KOPT-K1 (cell line): ENCODE measurements at regions not wholly inside any gene's neighbourhood (a gene's known extent, or its start where the extent isn't known, plus 50 kb on each side); places are given as distances from the start of the nearest gene placed in this dataset.

ENCODE experiments used
- H3K27ac ChIP-seq: fragments of 200-600 bp; sonication (generic); 2 replicates; pipeline ENCODE4 v1.5.1; 2016; ENCODE audit warnings: antibody characterized with exemption, mild to moderate bottlenecking, low read depth, low read length; ENCODE audit not compliant: poor library complexity, severe bottlenecking
- H3K36me3 ChIP-seq: fragments of 200-600 bp; sonication (generic); 2 replicates; pipeline ENCODE4 v1.5.1; 2017; ENCODE audit warnings: antibody characterized with exemption, mild to moderate bottlenecking, low read length, moderate library complexity; ENCODE audit not compliant: insufficient read depth
- H3K9me3 ChIP-seq: fragments of 200-600 bp; sonication (generic); 2 replicates; pipeline ENCODE4 v1.5.1; 2017; ENCODE audit warnings: antibody characterized with exemption, low read length, mild to moderate bottlenecking; ENCODE audit not compliant: insufficient read depth, poor library complexity, severe bottlenecking

DNA sequence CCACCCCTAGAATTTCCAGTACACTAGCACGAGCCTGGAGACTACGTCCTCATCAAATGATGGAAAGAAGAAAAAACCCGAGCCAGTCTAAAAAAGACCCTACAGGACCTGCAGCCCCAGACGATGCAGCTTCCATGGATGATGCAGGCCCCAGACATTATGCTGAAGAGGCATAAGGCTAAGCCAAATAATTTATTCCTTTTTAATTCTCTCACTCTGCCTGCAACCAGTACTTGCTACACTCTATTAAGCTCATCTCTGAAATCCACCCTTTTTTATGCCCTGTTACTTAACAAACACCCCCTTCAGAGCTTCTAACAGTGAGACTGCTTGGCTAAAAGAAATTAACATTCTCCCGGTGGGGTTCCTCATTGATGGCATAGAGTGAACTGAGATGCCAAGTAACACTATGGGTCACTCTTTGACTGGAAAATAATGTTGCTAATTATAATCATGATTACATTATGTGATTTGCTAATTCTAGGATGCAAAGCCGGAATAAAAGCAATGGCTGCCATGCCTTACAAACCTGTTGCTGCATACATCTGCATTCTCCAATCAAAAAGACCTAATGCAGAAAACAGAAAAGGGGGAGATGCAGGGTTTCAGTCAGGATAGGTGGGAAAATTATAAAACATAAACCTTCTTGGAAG lies 1462.4 kb downstream of the UQCRFS1 start:
- Histone ChIP-seq H3K27ac (no peak overlapping the region), H3K9me3 (no peaks in the 10 kb centered on the region), H3K36me3 (no peaks in the 10 kb centered on the region)

- Histone ChIP-seq H3K9me3 (no peaks in the 10 kb centered on the region), H3K27ac (no peak overlapping the region), H3K36me3 (no peaks in the 10 kb centered on the region)
These were observed 1464.3 kb downstream of the UQCRFS1 start for GRCh38 chr19:27748551-27749152.

DNA sequence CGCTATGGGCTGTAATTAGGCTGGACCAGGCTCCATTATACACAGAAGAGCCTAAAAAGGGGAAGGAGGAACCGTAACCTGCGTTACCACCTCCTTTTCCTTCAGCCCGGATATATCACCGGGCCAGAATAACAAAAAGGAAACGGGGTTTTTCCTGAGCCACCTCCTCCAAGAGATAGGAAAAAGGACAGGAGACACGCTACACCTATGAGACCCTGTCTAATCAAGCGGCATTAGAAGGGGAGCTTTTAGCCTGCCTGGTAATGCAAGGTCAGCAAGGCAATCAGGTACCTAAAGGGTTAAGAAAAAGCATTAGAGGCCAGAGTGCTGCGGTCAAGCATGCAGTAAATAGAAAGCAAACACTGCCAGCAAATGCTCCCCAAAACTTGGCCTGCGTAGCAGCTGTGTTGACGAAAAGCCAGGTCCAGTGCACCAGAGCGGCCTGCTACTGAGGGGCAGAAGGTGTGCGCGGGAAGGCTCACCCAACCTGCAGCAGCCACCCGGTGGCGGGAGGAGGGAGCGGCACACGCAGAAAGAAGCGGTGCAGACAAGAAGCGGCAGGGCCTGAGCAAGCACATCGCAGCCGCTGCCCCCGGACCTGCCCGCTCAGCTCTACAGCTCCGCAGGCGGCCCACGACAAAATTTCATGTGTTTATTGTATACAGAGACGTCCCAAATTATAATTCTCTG lies 1466.1 kb downstream of the UQCRFS1 start:
- no peak overlapping the region for H3K27ac ChIP-seq
- no peaks in the 10 kb centered on the region for H3K36me3 ChIP-seq
- no peaks in the 10 kb centered on the region for H3K9me3 ChIP-seq

GRCh38 chr19:27745978-27746542 lies 1466.9 kb downstream of the UQCRFS1 start:
- no peaks in the 10 kb centered on the region for H3K9me3 ChIP-seq
- no peak overlapping the region for H3K27ac ChIP-seq
- no peaks in the 10 kb centered on the region for H3K36me3 ChIP-seq

GRCh38 chr19:27744926-27745768 lies 1467.8 kb downstream of the UQCRFS1 start:
- no peak overlapping the region for H3K27ac ChIP-seq
- no peaks in the 10 kb centered on the region for H3K36me3 ChIP-seq
- peaks cover 2% of the 10 kb centered on the region for H3K9me3 ChIP-seq

DNA sequence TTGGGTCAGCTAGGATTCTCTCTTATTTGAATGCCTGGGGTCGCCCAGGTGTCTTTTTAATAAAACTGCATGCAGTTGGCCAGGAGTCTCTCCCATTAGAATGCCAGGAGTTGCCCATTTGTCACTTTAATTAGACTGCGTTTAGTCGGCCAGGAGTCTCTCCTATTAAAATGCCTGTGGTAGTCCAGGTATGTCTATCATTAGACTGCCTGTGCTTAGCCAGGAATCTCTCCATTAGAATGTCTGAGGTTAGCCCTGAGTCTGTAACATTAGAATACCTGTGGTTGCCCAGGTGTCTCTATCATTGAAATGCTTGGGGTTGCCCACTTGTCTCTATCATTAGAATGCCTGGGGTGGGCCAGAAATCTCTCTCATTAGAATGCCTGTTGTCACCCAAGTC lies 1470.9 kb downstream of the UQCRFS1 start:
- no peaks in the 10 kb centered on the region for H3K36me3 ChIP-seq
- H3K27ac ChIP-seq, result no peak overlapping the region
- H3K9me3 ChIP-seq, result peaks cover 11% of the 10 kb centered on the region

GRCh38 chr19:27741236-27741635 lies 1471.7 kb downstream of the UQCRFS1 start:
- peaks cover 11% of the 10 kb centered on the region for H3K9me3 ChIP-seq
- H3K36me3 ChIP-seq, result no peaks in the 10 kb centered on the region
- H3K27ac ChIP-seq, result no peak overlapping the region

GRCh38 chr19:27740396-27740795 lies 1472.6 kb downstream of the UQCRFS1 start:
- H3K27ac ChIP-seq, result no peak overlapping the region
- no peaks in the 10 kb centered on the region for H3K36me3 ChIP-seq
- peaks cover 11% of the 10 kb centered on the region for H3K9me3 ChIP-seq

- Histone ChIP-seq H3K36me3 (no peaks in the 10 kb centered on the region), H3K9me3 (peaks cover 11% of the 10 kb centered on the region), H3K27ac (no peak overlapping the region)
These were observed 1474.3 kb downstream of the UQCRFS1 start for GRCh38 chr19:27738569-27739193.

GRCh38 chr19:27736225-27736624 lies 1476.7 kb downstream of the UQCRFS1 start:
- Histone ChIP-seq H3K9me3 (peaks cover 12% of the 10 kb centered on the region), H3K27ac (no peak overlapping the region), H3K36me3 (no peaks in the 10 kb centered on the region)

DNA sequence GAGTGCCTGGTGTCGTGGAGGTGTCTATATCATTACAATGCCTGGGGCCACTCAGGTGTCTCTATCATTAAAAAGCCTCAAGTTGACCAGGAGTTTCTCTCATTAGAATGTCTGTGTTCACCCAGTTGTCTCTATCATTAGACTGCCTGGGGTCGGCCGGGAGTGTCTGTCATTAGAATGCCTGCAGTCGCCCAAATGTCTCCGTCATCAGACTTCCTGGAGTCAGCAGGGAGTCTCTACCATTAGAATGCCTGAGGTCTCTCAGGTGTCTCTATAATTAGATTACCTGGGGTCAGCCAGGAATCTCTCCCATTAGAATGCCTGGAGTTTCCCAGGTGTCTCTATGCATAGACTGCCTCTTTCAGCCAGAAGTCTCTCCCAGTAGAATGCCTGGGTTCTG lies 1477.6 kb downstream of the UQCRFS1 start:
- no peak overlapping the region for H3K27ac ChIP-seq
- H3K9me3 ChIP-seq, result peaks cover 20% of the 10 kb centered on the region
- no peaks in the 10 kb centered on the region for H3K36me3 ChIP-seq

- Histone ChIP-seq H3K27ac (no peak overlapping the region), H3K36me3 (no peaks in the 10 kb centered on the region), H3K9me3 (peaks cover 18% of the 10 kb centered on the region)
These were observed 1478.3 kb downstream of the UQCRFS1 start for GRCh38 chr19:27734496-27735220.

DNA sequence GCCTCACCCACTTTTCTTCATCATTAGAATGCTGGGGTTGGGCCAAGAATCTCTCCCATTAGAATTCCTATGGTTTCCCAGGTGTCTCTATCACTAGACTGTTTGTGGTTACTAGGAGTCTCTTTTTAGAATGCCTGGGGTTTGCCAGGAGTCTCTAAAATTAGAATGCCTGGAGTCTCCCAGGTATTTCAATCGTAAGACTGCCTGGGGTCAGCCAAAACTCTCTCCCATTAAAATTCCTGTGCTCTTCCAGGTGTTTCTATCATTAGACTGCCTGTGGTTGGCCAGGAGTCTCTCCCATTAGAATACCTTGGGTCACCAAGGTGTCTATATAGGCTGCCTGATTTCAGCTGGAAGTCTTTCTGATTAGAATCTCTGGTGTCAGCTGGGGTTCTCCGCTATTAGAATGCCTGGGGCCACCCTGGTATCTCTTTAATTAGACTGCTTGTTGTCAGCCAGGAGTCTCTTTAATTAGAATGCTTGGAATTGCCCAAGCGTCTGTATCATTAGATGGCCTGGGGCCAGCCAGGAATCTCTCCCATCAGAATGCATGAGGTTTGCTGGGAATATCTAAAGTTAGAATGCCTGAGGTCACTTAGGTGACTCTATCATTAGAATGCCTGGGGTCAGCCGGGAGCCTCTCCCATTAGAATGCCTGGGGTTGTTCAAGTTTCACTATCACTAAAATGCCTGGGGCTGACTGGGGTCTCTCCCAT lies 1479.2 kb downstream of the UQCRFS1 start:
- peaks cover 19% of the 10 kb centered on the region for H3K9me3 ChIP-seq
- no peaks in the 10 kb centered on the region for H3K36me3 ChIP-seq
- no peak overlapping the region for H3K27ac ChIP-seq
